OCI-LY7 (cell line): ENCODE measurements at regions not wholly inside any gene's neighbourhood (a gene's known extent, or its start where the extent isn't known, plus 50 kb on each side); places are given as distances from the start of the nearest gene placed in this dataset.

ENCODE experiments used
- BruUV-seq: library from RNA; stranded (reverse); fragments of 400-500 nt; replicated peaks from 2 replicates; lab custom pipeline; 2021; lab: Mats Ljungman, UMichigan
- CTCF ChIA-PET: fragments of 300-600 bp; sonication (Branson Sonifier 250); formaldehyde crosslinking; loops from one replicate; lab custom pipeline; 2022; ENCODE audit warnings: antibody characterized with exemption; ENCODE audit not compliant: unreplicated experiment; lab: Charles Lee
- POLR2A ChIA-PET: fragments of 300-600 bp; sonication (Branson Sonifier 250); formaldehyde crosslinking; loops from one replicate; lab custom pipeline; 2022; ENCODE audit warnings: antibody characterized with exemption; lab: Charles Lee
- DNase-seq: peaks from one replicate; pipeline ENCODE4 v3.0.0-alpha.2; 2015; ENCODE audit warnings: low spot score
- H2AFZ ChIP-seq: fragments of 200-600 bp; sonication (generic), shearing (Covaris generic); 2 replicates; pipeline ENCODE4 v1.6.1; 2014; ENCODE audit warnings: mild to moderate bottlenecking, antibody characterized with exemption, low read length, moderate library complexity
- H3K27ac ChIP-seq: fragments of 200-600 bp; sonication (generic); 2 replicates; pipeline ENCODE4 v1.5.1; 2014; ENCODE audit warnings: mixed run types, low read depth, mild to moderate bottlenecking, moderate library complexity, low read length, inconsistent platforms; ENCODE audit not compliant: poor library complexity, severe bottlenecking
- H3K36me3 ChIP-seq: fragments of 200-600 bp; sonication (generic); 2 replicates; pipeline ENCODE4 v1.6.1; 2014; ENCODE audit warnings: mild to moderate bottlenecking, antibody characterized with exemption, low read length, moderate library complexity, mixed read lengths; ENCODE audit not compliant: insufficient read depth
- H3K4me1 ChIP-seq: fragments of 200-600 bp; sonication (generic); 2 replicates; pipeline ENCODE4 v1.5.1; 2014; ENCODE audit warnings: mild to moderate bottlenecking, low read length; ENCODE audit not compliant: insufficient read depth, poor library complexity, severe bottlenecking
- H3K4me2 ChIP-seq: fragments of 200-600 bp; sonication (generic); 2 replicates; pipeline ENCODE4 v1.6.1; 2014; ENCODE audit warnings: mild to moderate bottlenecking, low read length
- H3K4me3 ChIP-seq: fragments of 200-600 bp; sonication (generic); 2 replicates; pipeline ENCODE4 v1.5.1; 2014; ENCODE audit warnings: mild to moderate bottlenecking, low read depth, low read length; ENCODE audit not compliant: poor library complexity, severe bottlenecking
- H3K79me2 ChIP-seq: fragments of 200-600 bp; sonication (generic); 2 replicates; pipeline ENCODE4 v1.6.1; 2016; ENCODE audit warnings: low read depth, mild to moderate bottlenecking, low read length, moderate library complexity, mixed read lengths; ENCODE audit not compliant: insufficient read depth
- H3K9me2 ChIP-seq: fragments of 200-600 bp; sonication (generic); 2 replicates; pipeline ENCODE4 v1.6.1; 2016; ENCODE audit warnings: mild to moderate bottlenecking, low read length, mixed read lengths; ENCODE audit not compliant: insufficient read depth
- H3K9me3 ChIP-seq: fragments of 200-600 bp; sonication (generic); 2 replicates; pipeline ENCODE4 v1.6.1; 2014; ENCODE audit warnings: mild to moderate bottlenecking, mixed run types, low read length, mixed read lengths
- H4K20me1 ChIP-seq: fragments of 200-600 bp; sonication (generic); 2 replicates; pipeline ENCODE4 v1.6.1; 2014; ENCODE audit warnings: mild to moderate bottlenecking, antibody characterized with exemption, low read length, moderate library complexity, mixed read lengths; ENCODE audit not compliant: insufficient read depth
- EZH2phosphoT487 ChIP-seq: fragments of 200-600 bp; sonication (generic); IDR thresholded peaks from 2 replicates; pipeline ENCODE4 v1.6.1; 2018; ENCODE audit warnings: low read depth, borderline replicate concordance, mild to moderate bottlenecking, mixed run types, antibody characterized with exemption, low read length, moderate library complexity, mixed read lengths
- intact Hi-C: fragments of 100-400 bp; cut with micrococcal nuclease; formaldehyde crosslinking; loops from one replicate; pipeline ENCODE4 v1.10.0; 2022; ENCODE audit not compliant: unreplicated experiment
- TF ChIP-seq, protein P1 (sequence below): fragments of 200-600 bp; sonication (generic); conservative IDR thresholded peaks from 2 replicates; pipeline ENCODE4 v1.5.1; 2014; ENCODE audit warnings: mild to moderate bottlenecking, antibody characterized with exemption, low read length, moderate library complexity, mixed read lengths

- Histone ChIP-seq H3K4me3 (no peak overlapping the region), H4K20me1 (no peaks in the 10 kb centered on the region), H3K27ac (no peak overlapping the region), H3K9me3 (no peaks in the 10 kb centered on the region), H3K4me1 (no peaks in the 10 kb centered on the region), H3K36me3 (no peaks in the 10 kb centered on the region), H3K4me2 (no peak overlapping the region), H3K79me2 (no peaks in the 10 kb centered on the region), H3K9me2 (no peaks in the 10 kb centered on the region), H2AFZ (no peak overlapping the region)
- ChIA-PET POLR2A (interaction anchor here (0.7 kb wide), 1 partner anchor 8 kb away, joined by 6 read pairs; no protein-coding TSS in a partner anchor), CTCF (no interaction called here)
- no peak for DNase-seq
- intact Hi-C loops = no loop called here
- no TSS peak for BruUV-seq
- no peak for TF ChIP-seq EZH2phosphoT487
- TF ChIP-seq, protein P1, sequence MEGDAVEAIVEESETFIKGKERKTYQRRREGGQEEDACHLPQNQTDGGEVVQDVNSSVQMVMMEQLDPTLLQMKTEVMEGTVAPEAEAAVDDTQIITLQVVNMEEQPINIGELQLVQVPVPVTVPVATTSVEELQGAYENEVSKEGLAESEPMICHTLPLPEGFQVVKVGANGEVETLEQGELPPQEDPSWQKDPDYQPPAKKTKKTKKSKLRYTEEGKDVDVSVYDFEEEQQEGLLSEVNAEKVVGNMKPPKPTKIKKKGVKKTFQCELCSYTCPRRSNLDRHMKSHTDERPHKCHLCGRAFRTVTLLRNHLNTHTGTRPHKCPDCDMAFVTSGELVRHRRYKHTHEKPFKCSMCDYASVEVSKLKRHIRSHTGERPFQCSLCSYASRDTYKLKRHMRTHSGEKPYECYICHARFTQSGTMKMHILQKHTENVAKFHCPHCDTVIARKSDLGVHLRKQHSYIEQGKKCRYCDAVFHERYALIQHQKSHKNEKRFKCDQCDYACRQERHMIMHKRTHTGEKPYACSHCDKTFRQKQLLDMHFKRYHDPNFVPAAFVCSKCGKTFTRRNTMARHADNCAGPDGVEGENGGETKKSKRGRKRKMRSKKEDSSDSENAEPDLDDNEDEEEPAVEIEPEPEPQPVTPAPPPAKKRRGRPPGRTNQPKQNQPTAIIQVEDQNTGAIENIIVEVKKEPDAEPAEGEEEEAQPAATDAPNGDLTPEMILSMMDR = no peak
Measured at GRCh38 chr1:232364654-232365382, 265.1 kb downstream of the SIPA1L2 start.

DNA sequence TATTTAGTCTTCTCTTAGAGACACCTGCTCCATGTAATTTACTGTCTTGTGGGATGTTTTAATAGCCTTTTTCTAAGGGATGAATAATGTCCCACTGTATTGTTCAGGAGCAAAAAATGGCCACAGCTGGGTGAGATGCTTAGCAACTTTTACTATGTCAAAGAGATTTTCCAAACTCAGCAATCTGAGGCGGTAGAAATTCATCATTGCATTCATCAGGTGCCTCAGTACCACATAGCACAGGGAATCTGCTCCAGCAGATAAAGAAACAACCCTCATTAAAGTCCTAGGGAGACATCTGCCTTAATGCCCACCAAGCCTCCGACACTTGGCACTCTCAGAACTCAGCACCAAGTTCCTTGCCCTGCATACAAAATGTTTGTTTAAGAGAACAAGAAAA lies 266.9 kb downstream of the SIPA1L2 start:
- Histone ChIP-seq H3K9me3 (no peaks in the 10 kb centered on the region), H3K4me1 (no peaks in the 10 kb centered on the region), H3K4me2 (no peak overlapping the region), H3K4me3 (no peak overlapping the region), H3K9me2 (no peaks in the 10 kb centered on the region), H4K20me1 (no peaks in the 10 kb centered on the region), H3K27ac (no peak overlapping the region), H3K36me3 (no peaks in the 10 kb centered on the region), H2AFZ (no peak overlapping the region), H3K79me2 (no peaks in the 10 kb centered on the region)
- DNase-seq = no peak
- ChIA-PET POLR2A (interaction anchor here (1.0 kb wide), 1 partner anchor 9 kb away, joined by 3 read pairs; no protein-coding TSS in a partner anchor), CTCF (no interaction called here)
- intact Hi-C loops = no loop called here
- TF ChIP-seq EZH2phosphoT487 = no peak
- TF ChIP-seq, protein P1 = no peak
- BruUV-seq = no TSS peak

DNA sequence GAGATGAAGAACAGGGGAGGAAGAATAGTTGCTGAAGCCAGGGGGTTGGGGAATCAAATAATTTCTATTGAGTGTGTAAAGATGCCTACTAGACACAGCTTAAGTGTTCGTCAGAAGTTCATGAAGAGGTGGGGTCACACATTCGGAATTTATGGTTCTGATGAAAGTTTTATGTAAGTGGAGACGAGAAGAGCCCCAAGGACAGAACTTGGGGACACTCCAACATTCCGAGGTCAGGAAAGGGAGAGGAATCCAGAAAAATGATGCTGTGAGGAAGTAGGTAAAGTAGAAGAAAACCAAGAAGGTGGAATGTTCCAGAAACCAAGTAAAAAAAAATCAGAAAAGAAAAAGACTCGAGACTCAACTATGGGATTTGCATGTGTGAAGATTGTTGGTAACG lies 272.5 kb downstream of the SIPA1L2 start:
- ChIA-PET CTCF (no interaction called here), POLR2A (no interaction called here)
- Histone ChIP-seq H3K27ac (no peak overlapping the region), H3K36me3 (no peaks in the 10 kb centered on the region), H3K9me2 (no peaks in the 10 kb centered on the region), H3K4me1 (no peaks in the 10 kb centered on the region), H4K20me1 (no peaks in the 10 kb centered on the region), H3K4me2 (no peak overlapping the region), H3K79me2 (no peaks in the 10 kb centered on the region), H3K9me3 (no peaks in the 10 kb centered on the region), H2AFZ (no peak overlapping the region), H3K4me3 (no peak overlapping the region)
- BruUV-seq = no TSS peak
- TF ChIP-seq EZH2phosphoT487 = no peak
- TF ChIP-seq, protein P1 = no peak
- intact Hi-C loops = no loop called here
- DNase-seq = no peak
